HG03460 (cell line): ENCODE measurements at regions not wholly inside any gene's neighbourhood (a gene's known extent, or its start where the extent isn't known, plus 50 kb on each side); places are given as distances from the start of the nearest gene placed in this dataset.

Experiments
- ATAC-seq: cut with Tn5 transposase; IDR thresholded peaks from one replicate; pipeline ENCODE4 v1.9.1; 2021; ENCODE audit not compliant: unreplicated experiment

DNA sequence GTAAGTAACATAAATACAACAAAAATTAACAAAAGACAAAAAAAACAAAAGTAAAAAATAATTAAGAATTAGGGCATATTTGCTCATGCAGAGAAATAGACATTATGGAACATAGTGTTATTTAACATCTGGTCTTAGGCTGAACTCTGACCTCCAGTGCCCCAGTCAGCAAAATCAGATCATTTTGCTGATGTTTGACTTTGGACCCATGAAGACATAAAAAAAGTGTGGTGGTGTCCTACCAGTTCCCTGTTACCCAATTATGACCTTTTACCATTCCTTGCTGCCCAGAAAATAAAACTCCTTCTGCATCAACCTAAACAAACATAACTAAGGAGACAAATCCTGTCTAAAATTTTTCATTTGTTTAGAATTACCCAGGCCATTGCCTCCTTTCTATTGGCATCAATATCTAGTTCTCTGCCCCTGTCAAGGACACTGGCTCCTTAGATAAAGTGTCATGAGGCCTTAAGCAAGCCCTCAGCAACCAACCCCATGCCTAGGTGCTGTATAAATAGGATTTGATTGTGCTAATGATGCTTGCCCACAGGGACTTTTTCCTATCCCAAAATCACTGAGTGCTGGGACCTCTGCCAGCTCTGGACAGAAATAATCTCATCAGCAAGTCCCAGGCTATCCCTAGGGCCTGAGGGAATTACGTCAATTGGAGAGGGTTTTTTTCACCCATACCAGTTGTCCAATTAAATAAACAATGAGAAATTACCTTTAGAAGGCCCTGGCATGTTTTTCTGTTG lies 334.5 kb upstream of the UMPS start:
- no peak for ATAC-seq

DNA sequence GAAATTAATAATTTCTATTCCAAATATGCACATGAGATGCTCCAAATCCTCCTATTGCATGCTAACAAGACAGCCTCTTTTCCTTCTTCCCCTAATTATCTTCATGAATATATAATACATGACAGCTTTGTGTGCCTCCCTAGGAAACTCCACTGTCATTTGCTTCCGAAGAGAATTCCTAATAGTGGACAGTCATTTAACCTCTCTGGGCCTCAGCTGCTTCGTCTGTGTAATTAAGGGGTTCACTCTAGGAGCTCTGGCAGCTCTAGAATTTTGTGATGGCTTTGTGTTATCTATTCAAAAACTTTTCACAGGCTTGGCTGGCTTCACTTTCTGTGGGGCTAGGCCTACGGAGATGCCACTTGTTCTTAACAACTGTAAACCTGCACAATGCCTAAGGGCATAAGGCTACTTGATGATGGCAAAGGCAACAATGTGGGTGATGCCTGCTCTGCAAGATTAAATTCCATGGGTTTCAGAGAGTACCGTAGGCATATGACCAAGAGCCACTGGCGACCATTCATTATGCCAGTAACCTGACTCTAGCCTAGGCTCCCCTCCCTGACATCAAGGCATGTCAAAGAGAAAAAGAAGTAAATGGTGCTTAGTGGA lies 333.8 kb upstream of the UMPS start:
- no peak for ATAC-seq

GRCh38 chr3:124397088-124397487 lies 333.2 kb upstream of the UMPS start:
- ATAC-seq, result no peak

- no peak for ATAC-seq
These were observed 331.7 kb upstream of the UMPS start for GRCh38 chr3:124398594-124398993.

- no peak for ATAC-seq
These were observed 328.4 kb upstream of the UMPS start for GRCh38 chr3:124401843-124402242.

DNA sequence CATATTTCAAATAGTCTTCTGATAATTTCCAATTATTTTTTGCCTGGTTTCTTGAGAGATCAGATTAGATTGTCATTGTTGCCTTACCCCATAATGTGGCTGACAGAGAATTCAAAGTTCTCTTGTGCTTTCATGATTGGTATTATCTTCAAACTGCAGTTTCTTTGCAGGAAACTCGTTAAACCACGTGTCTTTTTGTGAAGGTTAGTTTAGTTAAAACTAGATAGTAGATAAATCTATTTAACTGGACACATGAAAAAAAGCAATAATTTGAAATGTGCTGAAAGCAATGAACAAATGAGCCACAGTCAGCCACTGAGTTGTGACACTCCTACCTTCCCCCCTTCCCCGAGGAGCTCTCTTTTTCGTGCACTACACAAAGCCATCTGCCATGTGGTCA lies 327.5 kb upstream of the UMPS start:
- no peak for ATAC-seq

DNA sequence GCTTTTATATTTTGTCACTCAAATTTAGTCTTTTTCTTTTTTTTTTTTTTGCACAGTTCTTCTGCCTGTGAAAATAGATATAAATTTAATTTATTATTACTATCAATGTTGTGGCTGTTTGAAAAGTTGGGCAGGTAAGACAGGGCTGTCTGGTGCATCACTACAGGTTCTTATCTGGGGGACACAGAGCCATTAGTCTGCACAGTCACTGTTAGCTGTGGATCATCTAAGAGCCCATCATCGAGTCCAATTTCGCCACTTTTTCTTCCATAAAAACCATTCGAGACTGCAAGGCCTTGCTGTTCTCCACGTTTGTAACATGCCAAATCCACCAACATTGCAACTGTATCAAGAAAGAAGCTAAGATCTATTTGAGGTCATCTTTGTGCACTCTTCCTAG lies 325.6 kb upstream of the UMPS start:
- no peak for ATAC-seq

GRCh38 chr3:124407260-124407659 lies 323.0 kb upstream of the UMPS start:
- ATAC-seq, result no peak

- no peak for ATAC-seq
These were observed 320.5 kb upstream of the UMPS start for GRCh38 chr3:124409650-124410275.

DNA sequence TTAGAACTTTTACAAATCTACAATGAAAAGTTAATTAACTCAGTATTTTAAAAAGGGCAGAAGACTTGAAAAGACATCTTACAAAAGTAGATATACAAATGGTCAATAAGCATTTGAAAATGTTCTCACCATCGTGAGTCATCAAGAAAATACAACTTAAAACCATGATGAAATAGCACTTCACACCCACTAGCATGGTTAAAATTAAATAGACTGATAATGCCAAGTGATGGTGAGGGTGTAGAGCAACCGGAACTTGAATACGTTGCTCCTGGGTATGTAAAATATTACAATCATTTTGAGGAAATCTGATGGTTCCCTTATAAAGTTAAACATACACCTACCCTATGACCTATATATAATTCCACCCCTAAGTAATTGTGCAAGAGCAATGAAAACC lies 319.8 kb upstream of the UMPS start:
- ATAC-seq, result no peak

- no peak for ATAC-seq
These were observed 318.5 kb upstream of the UMPS start for GRCh38 chr3:124411728-124412127.

DNA sequence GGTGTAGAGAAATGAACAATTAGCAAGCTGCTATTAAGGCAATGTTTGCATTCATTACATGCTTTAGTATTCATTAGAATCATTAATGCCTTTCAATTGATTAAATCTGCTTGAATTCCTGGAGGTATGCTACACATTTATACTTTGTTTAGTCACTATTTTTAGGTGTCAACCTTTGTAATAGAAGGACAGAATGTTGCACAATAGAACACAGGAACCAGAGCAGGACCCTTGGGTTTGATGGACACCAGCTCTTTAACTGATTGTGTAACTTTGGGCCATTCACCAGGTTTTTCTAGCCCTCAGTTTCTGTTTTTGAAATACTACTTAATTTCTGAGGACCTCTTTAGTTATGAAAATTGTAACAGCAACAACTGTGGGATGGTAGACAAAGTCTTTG lies 317.6 kb upstream of the UMPS start:
- no peak for ATAC-seq

- no peak for ATAC-seq
These were observed 316.9 kb upstream of the UMPS start for GRCh38 chr3:124413393-124413792.

DNA sequence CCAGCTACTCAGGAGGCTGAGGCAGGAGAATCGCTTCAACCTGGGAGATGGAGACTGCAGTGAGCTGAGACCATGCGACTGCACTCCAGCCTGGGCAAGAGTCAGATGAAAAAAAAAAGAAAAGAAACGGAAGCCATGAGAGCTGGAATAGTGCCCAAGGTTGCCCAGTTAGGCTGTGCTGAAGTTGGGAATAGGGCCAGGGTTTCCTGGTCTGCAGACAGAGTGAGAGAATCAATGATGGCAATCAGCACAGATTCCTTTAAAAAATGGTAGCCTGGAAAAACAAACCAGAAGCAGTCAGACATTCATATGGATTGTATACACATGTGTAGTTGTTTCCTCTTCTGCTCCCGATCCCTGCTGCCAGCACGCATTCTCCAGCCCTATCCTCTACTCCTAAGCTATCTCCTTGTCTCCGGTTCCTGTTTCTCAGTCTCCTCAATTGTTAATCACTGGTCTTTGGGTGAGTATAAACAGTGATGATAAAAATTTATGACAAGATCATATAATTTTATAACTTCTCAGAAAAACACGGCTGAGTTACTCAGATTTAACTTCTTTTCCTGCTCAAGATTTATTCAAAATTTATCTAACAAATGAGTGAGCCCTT lies 316.2 kb upstream of the UMPS start:
- no peak for ATAC-seq

GRCh38 chr3:124415446-124415960 lies 314.7 kb upstream of the UMPS start:
- ATAC-seq, result no peak

DNA sequence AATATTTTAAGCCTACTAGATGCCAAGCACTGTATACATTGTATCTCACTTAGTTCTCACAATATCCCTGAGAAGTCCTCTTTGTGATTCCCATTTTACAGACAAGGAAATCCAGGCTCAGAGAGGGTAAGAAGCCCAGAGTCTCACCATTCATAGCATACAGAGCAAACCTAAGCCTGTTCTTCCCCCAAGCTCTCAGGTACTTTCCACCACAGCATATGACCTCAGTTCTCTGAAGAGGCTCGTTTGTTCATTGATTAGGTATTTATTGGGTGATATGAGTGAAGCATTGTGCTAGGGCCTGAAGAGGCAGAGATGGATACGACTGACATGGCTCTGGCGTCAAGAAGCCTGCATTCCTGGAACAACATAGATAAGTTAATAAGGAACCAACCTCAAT lies 310.9 kb upstream of the UMPS start:
- ATAC-seq, result no peak

DNA sequence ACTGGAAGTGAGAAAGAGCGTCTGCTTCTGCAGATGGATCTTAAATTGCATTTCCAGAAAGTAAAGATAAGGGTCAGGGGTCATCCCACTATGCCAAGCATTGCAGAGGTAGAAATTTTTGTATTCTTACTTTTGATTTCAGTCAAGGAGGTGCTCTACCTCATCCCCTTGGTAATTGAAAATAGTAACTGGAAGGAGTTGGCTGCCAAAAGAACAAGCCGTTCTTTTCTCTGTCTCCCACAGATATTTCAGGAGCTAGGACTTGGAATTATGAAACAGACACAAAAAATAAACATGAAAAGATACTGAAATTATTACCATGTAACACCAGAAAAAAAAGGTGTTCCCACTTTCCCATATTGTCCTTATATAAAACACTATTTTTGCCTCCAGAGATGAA lies 309.9 kb upstream of the UMPS start:
- no peak for ATAC-seq

DNA sequence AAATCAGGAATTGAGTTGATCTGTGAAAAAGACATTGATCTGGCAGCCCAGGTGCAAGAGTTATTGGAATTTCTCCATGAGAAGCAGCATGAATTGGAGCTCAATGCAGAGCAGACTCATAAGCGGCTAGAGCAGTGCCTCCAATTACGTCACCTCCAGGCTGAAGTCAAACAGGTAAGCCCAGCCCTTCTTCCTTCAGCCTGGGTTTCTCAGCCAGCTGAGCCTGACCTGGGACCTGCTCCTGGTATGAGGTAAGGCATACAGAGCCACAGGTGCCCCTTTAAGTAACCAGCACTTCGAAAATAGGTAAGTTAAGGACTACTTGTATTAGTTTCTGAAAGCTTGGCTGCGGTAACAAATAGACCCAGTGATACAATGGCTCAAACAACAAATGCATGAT lies 307.4 kb upstream of the UMPS start:
- ATAC-seq, result no peak

GRCh38 chr3:124424396-124424795 lies 305.9 kb upstream of the UMPS start:
- ATAC-seq, result no peak

GRCh38 chr3:124425972-124426371 lies 304.3 kb upstream of the UMPS start:
- ATAC-seq, result no peak

DNA sequence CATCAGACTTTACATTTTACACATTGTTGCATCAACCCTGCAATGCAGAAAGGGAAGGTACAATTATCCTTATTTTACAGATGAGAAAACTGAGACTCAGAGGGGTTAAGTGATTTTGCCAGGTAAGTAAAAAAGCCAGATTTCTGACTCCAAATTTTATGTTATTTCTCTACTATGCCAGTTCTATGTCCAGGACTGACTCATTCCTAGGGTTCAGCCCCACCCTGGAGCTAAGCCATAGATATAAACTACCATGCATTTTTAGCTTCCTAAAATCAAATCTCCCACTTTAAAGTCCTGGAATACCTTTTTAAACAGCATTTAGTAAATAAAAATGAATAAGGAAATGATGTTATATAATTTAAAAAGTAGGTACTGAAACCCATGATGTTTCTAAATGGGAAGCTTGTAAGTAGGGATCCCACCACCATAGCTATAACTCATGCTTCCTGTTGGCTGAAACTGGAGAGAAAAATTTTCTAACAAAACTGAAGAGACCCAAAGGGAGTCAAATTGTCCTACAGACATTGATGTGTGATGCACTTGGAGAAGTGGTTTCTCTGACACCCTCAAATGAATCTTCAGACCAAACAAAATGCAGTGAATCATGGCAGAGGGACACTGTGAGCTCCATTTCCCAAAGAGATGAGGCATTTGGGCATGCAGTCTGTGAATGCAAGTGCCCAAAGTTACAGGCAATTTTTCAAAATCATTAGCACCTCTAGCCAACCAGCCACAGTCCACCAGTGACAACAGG lies 301.7 kb upstream of the UMPS start:
- no peak for ATAC-seq
